Fibroblast of villous mesenchyme (primary cell): ENCODE measurements at regions not wholly inside any gene's neighbourhood (a gene's known extent, or its start where the extent isn't known, plus 50 kb on each side); places are given as distances from the start of the nearest gene placed in this dataset.

Source experiments
- DNase-seq: peaks from one replicate; pipeline ENCODE4 v3.0.0-alpha.2; 2010; ENCODE audit warnings: low read depth
- H3K4me3 ChIP-seq: 2 replicates; pipeline ENCODE4 v1.5.1; 2011; ENCODE audit warnings: low read depth, mild to moderate bottlenecking, low read length
- CTCF ChIP-seq: IDR thresholded peaks from 2 replicates; pipeline ENCODE4 v1.5.1; 2012; ENCODE audit warnings: low read depth, mild to moderate bottlenecking, low read length; ENCODE audit not compliant: insufficient read depth

GRCh38 chrX:55546956-55547355 lies 57.3 kb upstream of the USP51 start:
- TF ChIP-seq CTCF = no peak
- peak; percentile 6 for DNase-seq
- no peak overlapping the region for H3K4me3 ChIP-seq
